Left renal pelvis (tissue), 4 donors: ENCODE measurements at regions not wholly inside any gene's neighbourhood (a gene's known extent, or its start where the extent isn't known, plus 50 kb on each side); places are given as distances from the start of the nearest gene placed in this dataset.

Experiments
- DNase-seq, 4 donors: peaks; one replicate each; pipeline ENCODE4 v3.0.0-alpha.2; 2013; ENCODE audit warnings: low read depth in 4 of 4, low spot score in 3 of 4

GRCh38 chr18:78021196-78021595 lies 771.5 kb downstream of the GALR1 start:
- no peak for DNase-seq

GRCh38 chr18:78031589-78031988 lies 781.9 kb downstream of the GALR1 start:
- no peak for DNase-seq

GRCh38 chr18:78031991-78032390 lies 782.3 kb downstream of the GALR1 start:
- no peak for DNase-seq

GRCh38 chr18:78032574-78032973 lies 782.9 kb downstream of the GALR1 start:
- DNase-seq, result no peak

GRCh38 chr18:78034755-78035154 lies 785.1 kb downstream of the GALR1 start:
- DNase-seq, result no peak

- no peak for DNase-seq
Measured at GRCh38 chr18:78041218-78041617, 791.6 kb downstream of the GALR1 start.

GRCh38 chr18:78046631-78047030 lies 797.0 kb downstream of the GALR1 start:
- DNase-seq, result no peak

- no peak for DNase-seq
Measured at GRCh38 chr18:78049281-78049680, 799.6 kb downstream of the GALR1 start.

GRCh38 chr18:78054801-78055200 lies 805.2 kb downstream of the GALR1 start:
- DNase-seq, result no peak

- no peak for DNase-seq
Measured at GRCh38 chr18:78056011-78056410, 806.4 kb downstream of the GALR1 start.

GRCh38 chr18:78069784-78070664 lies 820.4 kb downstream of the GALR1 start:
- DNase-seq, result no peak

- DNase-seq, result no peak
Measured at GRCh38 chr18:78071166-78071710, 821.6 kb downstream of the GALR1 start.

- no peak for DNase-seq
Measured at GRCh38 chr18:78071776-78072175, 822.1 kb downstream of the GALR1 start.

GRCh38 chr18:78072375-78072774 lies 822.7 kb downstream of the GALR1 start:
- no peak for DNase-seq

GRCh38 chr18:78073275-78073674 lies 823.6 kb downstream of the GALR1 start:
- DNase-seq, result peak in 2 of 4 donors; percentile 8 to 20

- no peak for DNase-seq
Measured at GRCh38 chr18:78074400-78075020, 824.9 kb downstream of the GALR1 start.

GRCh38 chr18:78080081-78080480 lies 830.4 kb downstream of the GALR1 start:
- DNase-seq, result no peak

GRCh38 chr18:78080761-78081160 lies 831.1 kb downstream of the GALR1 start:
- no peak for DNase-seq

GRCh38 chr18:78082816-78083215 lies 833.2 kb downstream of the GALR1 start:
- no peak for DNase-seq

- no peak for DNase-seq
Measured at GRCh38 chr18:78085241-78086185, 835.9 kb downstream of the GALR1 start.

- no peak for DNase-seq
Measured at GRCh38 chr18:78086931-78087330, 837.3 kb downstream of the GALR1 start.
